ENCODE measurements at regions not wholly inside any gene's neighbourhood (a gene's known extent, or its start where the extent isn't known, plus 50 kb on each side); places are given as distances from the start of the nearest gene placed in this dataset.

DNA sequence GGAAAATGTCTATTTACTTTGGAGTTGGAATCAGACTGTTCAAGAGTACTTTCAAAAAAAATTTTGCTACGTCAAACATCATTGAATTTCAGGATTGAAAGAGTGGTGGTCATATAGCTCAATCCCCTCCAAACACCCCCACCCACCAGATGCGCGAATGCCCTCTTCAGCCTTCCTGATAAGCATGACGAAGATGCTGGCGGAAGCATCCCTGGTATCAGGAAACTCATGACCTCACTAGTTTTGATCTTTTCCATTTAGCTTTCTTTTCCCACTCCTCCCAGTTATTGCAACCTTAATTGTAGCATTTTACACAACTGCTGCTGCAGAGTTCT is 104.4 kb downstream of the LEPR start:
- TF ChIP-seq, protein P1, sequence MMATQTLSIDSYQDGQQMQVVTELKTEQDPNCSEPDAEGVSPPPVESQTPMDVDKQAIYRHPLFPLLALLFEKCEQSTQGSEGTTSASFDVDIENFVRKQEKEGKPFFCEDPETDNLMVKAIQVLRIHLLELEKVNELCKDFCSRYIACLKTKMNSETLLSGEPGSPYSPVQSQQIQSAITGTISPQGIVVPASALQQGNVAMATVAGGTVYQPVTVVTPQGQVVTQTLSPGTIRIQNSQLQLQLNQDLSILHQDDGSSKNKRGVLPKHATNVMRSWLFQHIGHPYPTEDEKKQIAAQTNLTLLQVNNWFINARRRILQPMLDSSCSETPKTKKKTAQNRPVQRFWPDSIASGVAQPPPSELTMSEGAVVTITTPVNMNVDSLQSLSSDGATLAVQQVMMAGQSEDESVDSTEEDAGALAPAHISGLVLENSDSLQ (IDR thresholded peaks at IDR 0.05) = no peak
- TF ChIP-seq SUZ12 (IDR thresholded peaks at IDR 0.05) (no peak), ARNT (IDR thresholded peaks at IDR 0.05) (no peak), NFRKB (IDR thresholded peaks at IDR 0.05) (no peak), ZNF384 (IDR thresholded peaks at IDR 0.05) (no peak), FOXK2 (IDR thresholded peaks at IDR 0.05) (no peak), HDGF (IDR thresholded peaks at IDR 0.05; ENCODE audit: borderline replicate concordance) (no peak), FOXM1 (IDR thresholded peaks at IDR 0.05; ENCODE audit: borderline replicate concordance) (no peak), SP1 (IDR thresholded peaks at IDR 0.05) (no peak)

All from HEK293T (cell line).